Ishikawa (cell line): ENCODE measurements at regions not wholly inside any gene's neighbourhood (a gene's known extent, or its start where the extent isn't known, plus 50 kb on each side); places are given as distances from the start of the nearest gene placed in this dataset.

ENCODE experiments used
- EP300 ChIP-seq: IDR thresholded peaks from 2 replicates; pipeline ENCODE4 v1.6.1; 2012; ENCODE audit warnings: borderline replicate concordance
- USF1 ChIP-seq: IDR thresholded peaks from 2 replicates; pipeline ENCODE4 v1.6.1; 2012
- YY1 ChIP-seq: IDR thresholded peaks from 2 replicates; pipeline ENCODE4 v1.6.1; 2012; ENCODE audit warnings: low read depth

GRCh38 chr4:4687100-4687499 lies 145.3 kb upstream of the STX18 start:
- no peak for TF ChIP-seq USF1
- no peak for TF ChIP-seq YY1
- TF ChIP-seq EP300: no peak
